Choroid plexus epithelial cell (primary cell): ENCODE measurements at regions not wholly inside any gene's neighbourhood (a gene's known extent, or its start where the extent isn't known, plus 50 kb on each side); places are given as distances from the start of the nearest gene placed in this dataset.
A peak's percentile ranks its signal among the peaks of the same experiment; 100 is the strongest.

Source experiments
- DNase-seq: peaks from one replicate; pipeline ENCODE4 v3.0.0-alpha.2; 2010; ENCODE audit warnings: low read depth
- H3K4me3 ChIP-seq: 2 replicates; pipeline ENCODE4 v1.5.1; 2011; ENCODE audit warnings: low read depth, mild to moderate bottlenecking, control low read depth, low read length, moderate library complexity
- CTCF ChIP-seq: conservative IDR thresholded peaks from 2 replicates; pipeline ENCODE4 v1.5.1; 2011; ENCODE audit warnings: low read depth, mild to moderate bottlenecking, control low read depth, inconsistent platforms, low read length, moderate library complexity

DNA sequence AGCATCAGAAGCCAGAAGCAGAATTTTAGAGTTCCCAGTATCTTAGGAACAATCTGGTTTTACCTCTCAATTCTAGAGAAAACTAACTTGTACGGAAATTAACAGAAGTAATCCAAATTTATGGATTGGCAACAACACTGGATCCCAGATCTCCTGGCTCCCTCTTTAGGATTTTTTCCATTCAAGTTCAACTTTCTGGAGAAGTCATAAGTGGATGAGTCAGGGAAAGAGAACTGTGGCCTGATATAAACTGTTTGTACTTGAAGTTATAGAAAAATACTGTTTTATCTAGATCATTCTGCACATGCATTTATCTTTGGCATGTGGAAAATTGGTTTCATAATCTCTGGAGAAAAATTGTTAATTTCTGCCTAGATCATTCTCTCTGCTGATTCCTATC, 380.4 kb downstream of the PCDH7 start:
- TF ChIP-seq CTCF, result no peak
- peak; percentile 35 for DNase-seq
- no peak overlapping the region for H3K4me3 ChIP-seq

DNA sequence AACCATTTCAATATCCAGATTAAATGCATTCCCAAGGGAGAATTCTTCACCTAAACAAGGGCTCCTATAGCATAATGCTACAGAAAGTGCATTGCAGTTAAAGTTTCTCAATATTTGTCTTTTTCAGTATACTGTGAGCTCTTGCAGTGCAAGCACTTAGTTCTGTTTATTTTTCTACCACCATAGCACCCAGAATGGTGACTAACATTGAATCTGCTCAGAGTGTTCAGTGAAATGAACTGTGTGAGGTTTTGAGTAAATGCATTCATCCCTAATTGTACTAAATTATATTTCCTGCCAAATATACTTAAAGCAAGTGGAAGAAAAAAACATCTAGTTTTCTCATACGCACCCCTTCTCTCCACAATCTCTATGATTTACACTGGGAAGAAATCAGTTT, 383.9 kb downstream of the PCDH7 start:
- no peak for TF ChIP-seq CTCF
- peak; percentile 50 for DNase-seq
- no peak overlapping the region for H3K4me3 ChIP-seq

DNA sequence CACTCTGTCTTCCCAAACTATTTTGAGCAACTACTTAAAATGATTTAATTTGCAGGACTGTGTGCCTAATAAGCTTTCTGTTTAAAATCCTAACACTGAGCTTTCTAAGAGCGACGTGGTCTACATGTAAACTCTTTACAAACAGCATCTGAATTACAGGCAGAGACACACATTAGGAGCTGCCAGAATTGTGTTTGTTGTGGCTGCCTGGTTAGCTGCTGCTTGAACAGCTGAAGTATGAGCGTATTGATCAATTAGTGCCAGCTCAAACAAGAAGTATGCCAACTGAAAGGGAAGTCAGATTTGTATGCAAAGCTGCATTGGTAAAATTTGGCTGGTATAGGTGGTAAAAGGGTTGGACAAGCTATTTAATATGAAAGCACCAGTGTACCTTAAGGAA, 384.4 kb downstream of the PCDH7 start:
- no peak for DNase-seq
- TF ChIP-seq CTCF, result no peak

DNA sequence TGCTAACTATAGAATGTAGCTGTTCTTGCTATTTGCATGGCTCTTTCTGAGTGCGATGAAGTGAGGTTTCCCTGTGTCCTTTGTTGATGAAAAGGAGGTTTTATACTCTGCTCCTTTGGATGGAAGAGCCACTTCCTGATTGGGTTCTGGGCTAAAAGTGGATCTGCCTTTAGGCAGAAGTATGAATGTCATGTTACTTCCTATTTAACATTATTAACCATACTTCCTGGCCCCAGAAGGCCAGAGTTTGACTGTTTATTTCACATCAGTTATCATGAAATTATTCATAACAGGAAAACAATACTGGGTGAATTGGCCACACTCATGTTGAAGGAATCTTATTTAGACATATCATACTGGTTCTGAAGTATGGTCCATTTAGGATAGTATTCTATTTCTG, 386.2 kb downstream of the PCDH7 start:
- no peak overlapping the region for H3K4me3 ChIP-seq
- TF ChIP-seq CTCF, result no peak
- DNase-seq, result no peak

More for the DNA sequence above, 384.4 kb downstream of the PCDH7 start:
- no peak overlapping the region for H3K4me3 ChIP-seq

GRCh38 chr4:31107362-31107761, 387.2 kb downstream of the PCDH7 start:
- no peak for DNase-seq
- no peak overlapping the region for H3K4me3 ChIP-seq
- TF ChIP-seq CTCF, result no peak

- DNase-seq, result no peak
- no peak for TF ChIP-seq CTCF
Observed at GRCh38 chr4:31108762-31109161, 388.6 kb downstream of the PCDH7 start.

GRCh38 chr4:31111790-31112189, 391.6 kb downstream of the PCDH7 start:
- DNase-seq, result no peak
- TF ChIP-seq CTCF, result no peak
- H3K4me3 ChIP-seq, result no peak overlapping the region

More at GRCh38 chr4:31108762-31109161, 388.6 kb downstream of the PCDH7 start:
- H3K4me3 ChIP-seq, result no peak overlapping the region
